IMR-90 (cell line): ENCODE measurements at regions not wholly inside any gene's neighbourhood (a gene's known extent, or its start where the extent isn't known, plus 50 kb on each side); places are given as distances from the start of the nearest gene placed in this dataset.

Source experiments
- ATAC-seq: fragments of 200-7000 bp; cut with Tn5 transposase; 2 replicates; pipeline ENCODE4 v1.9.1; 2020; ENCODE audit warnings: low read depth, mild to moderate bottlenecking, moderate library complexity
- BruUV-seq: library from RNA; stranded (reverse); fragments of 400-500 nt; replicated peaks from 2 replicates; lab custom pipeline; 2021; lab: Mats Ljungman, UMichigan
- CTCF ChIA-PET: fragments of 300-600 bp; formaldehyde crosslinking; extraction: SDS; loops from one replicate; lab custom pipeline; 2021; ENCODE audit warnings: antibody characterized with exemption; lab: Yijun Ruan, JAX
- POLR2A ChIA-PET: fragments of 300-600 bp; sonication (Branson Sonifier 250); formaldehyde crosslinking; loops from one replicate; lab custom pipeline; 2022; ENCODE audit warnings: antibody characterized with exemption; ENCODE audit not compliant: unreplicated experiment; lab: Charles Lee
- DNase-seq: peaks from one replicate; pipeline ENCODE4 v3.0.0; 2013
- H2AFZ ChIP-seq: replicated peaks from 2 replicates; pipeline ENCODE3; 2013; ENCODE audit warnings: low read length, mild to moderate bottlenecking; ENCODE audit not compliant: poor library complexity
- H2AK5ac ChIP-seq: 2 replicates; pipeline ENCODE4 v1.6.1; 2013; ENCODE audit warnings: low read depth, low read length, inconsistent platforms
- H2AK9ac ChIP-seq: replicated peaks from 2 replicates; pipeline ENCODE3; 2013; ENCODE audit warnings: mild to moderate bottlenecking, low read depth, low read length, moderate library complexity; ENCODE audit not compliant: poor library complexity
- H2BK120ac ChIP-seq: 2 replicates; pipeline ENCODE4 v1.6.1; 2013; ENCODE audit warnings: low read depth, low read length, inconsistent platforms
- H2BK15ac ChIP-seq: 3 replicates; pipeline ENCODE4 v1.6.1; 2013; ENCODE audit warnings: low read depth, low read length, inconsistent platforms
- H2BK20ac ChIP-seq: 2 replicates; pipeline ENCODE4 v1.6.1; 2013; ENCODE audit warnings: low read depth, mild to moderate bottlenecking, inconsistent platforms, low read length, moderate library complexity
- H2BK5ac ChIP-seq: 2 replicates; pipeline ENCODE4 v1.6.1; 2013; ENCODE audit warnings: mild to moderate bottlenecking, low read depth, low read length, inconsistent platforms; ENCODE audit not compliant: poor library complexity, severe bottlenecking
- H3K14ac ChIP-seq: replicated peaks from 2 replicates; pipeline ENCODE4 v1.6.1; 2013; ENCODE audit warnings: low read depth, low read length, inconsistent platforms
- H3K18ac ChIP-seq: 2 replicates; pipeline ENCODE4 v1.6.1; 2013; ENCODE audit warnings: low read depth, low read length, control low read depth
- H3K23ac ChIP-seq: 2 replicates; pipeline ENCODE4 v1.6.1; 2013; ENCODE audit warnings: low read depth, low read length, inconsistent platforms
- H3K27ac ChIP-seq: 2 replicates; pipeline ENCODE4 v1.5.1; 2013; ENCODE audit warnings: mild to moderate bottlenecking, control low read depth, low read length; ENCODE audit not compliant: insufficient read depth
- H3K27me3 ChIP-seq: 2 replicates; pipeline ENCODE4 v1.6.1; 2013; ENCODE audit warnings: low read length; ENCODE audit not compliant: control insufficient read depth, insufficient read depth
- H3K36me3 ChIP-seq: 2 replicates; pipeline ENCODE4 v1.6.1; 2013; ENCODE audit warnings: low read length, mixed read lengths; ENCODE audit not compliant: control insufficient read depth, insufficient read depth
- H3K4ac ChIP-seq: 2 replicates; pipeline ENCODE4 v1.6.1; 2013; ENCODE audit warnings: low read depth, low read length, inconsistent platforms
- H3K4me1 ChIP-seq: 2 replicates; pipeline ENCODE4 v1.6.1; 2013; ENCODE audit warnings: low read length, mixed read lengths; ENCODE audit not compliant: control insufficient read depth, insufficient read depth
- H3K4me2 ChIP-seq: 2 replicates; pipeline ENCODE4 v1.6.1; 2013; ENCODE audit warnings: low read depth, mild to moderate bottlenecking, control low read depth, low read length, moderate library complexity
- H3K4me3 ChIP-seq: 2 replicates; pipeline ENCODE4 v1.5.1; 2013; ENCODE audit warnings: low read depth, mild to moderate bottlenecking, control low read depth, low read length, moderate library complexity; ENCODE audit not compliant: insufficient read depth
- H3K56ac ChIP-seq: 2 replicates; pipeline ENCODE4 v1.6.1; 2013; ENCODE audit warnings: low read length, inconsistent platforms; ENCODE audit not compliant: insufficient read depth; ENCODE audit errors: extremely low read depth
- H3K79me1 ChIP-seq, 2 experiments: 2 replicates each; pipeline ENCODE4 v1.6.1; 2013; ENCODE audit warnings: low read length in 2 of 2, inconsistent platforms in 1 of 2, low read depth in 1 of 2
- H3K9ac ChIP-seq: 2 replicates; pipeline ENCODE4 v1.6.1; 2013; ENCODE audit warnings: low read depth, low read length, control low read depth
- H3K9me1 ChIP-seq: 2 replicates; pipeline ENCODE4 v1.6.1; 2013; ENCODE audit warnings: low read length, inconsistent platforms; ENCODE audit not compliant: insufficient read depth
- H3K9me3 ChIP-seq: 2 replicates; pipeline ENCODE4 v1.6.1; 2013; ENCODE audit warnings: low read length; ENCODE audit not compliant: control insufficient read depth, insufficient read depth
- H4K20me1 ChIP-seq: 2 replicates; pipeline ENCODE4 v1.6.1; 2013; ENCODE audit warnings: low read length, inconsistent platforms; ENCODE audit not compliant: insufficient read depth
- H4K5ac ChIP-seq: 2 replicates; pipeline ENCODE4 v1.6.1; 2013; ENCODE audit warnings: mild to moderate bottlenecking, low read depth, low read length, control low read depth
- H4K8ac ChIP-seq, 2 experiments: 2 replicates each; pipeline ENCODE4 v1.6.1; 2013; ENCODE audit warnings: low read depth in 2 of 2, low read length in 2 of 2, control low read depth in 1 of 2, inconsistent platforms in 1 of 2
- H4K91ac ChIP-seq: 2 replicates; pipeline ENCODE4 v1.6.1; 2013; ENCODE audit warnings: low read depth, low read length, inconsistent platforms; ENCODE audit not compliant: insufficient read depth
- BHLHE40 ChIP-seq: fragments of 150-350 bp; IDR thresholded peaks from 2 replicates; pipeline ENCODE4 v1.6.1; 2016; ENCODE audit warnings: mild to moderate bottlenecking, low read depth, low read length
- CEBPB ChIP-seq: IDR thresholded peaks from 2 replicates; pipeline ENCODE4 v1.6.1; 2012; ENCODE audit warnings: low read depth, low read length, improper control_type of control experiment
- CHD1 ChIP-seq: IDR thresholded peaks from 2 replicates; pipeline ENCODE4 v1.6.1; 2012; ENCODE audit warnings: low read depth, low read length, improper control_type of control experiment
- FOS ChIP-seq: fragments of 150-350 bp; IDR thresholded peaks from 2 replicates; pipeline ENCODE4 v1.6.1; 2016; ENCODE audit warnings: low read depth, low read length
- MAFK ChIP-seq: IDR thresholded peaks from 2 replicates; pipeline ENCODE4 v1.6.1; 2012; ENCODE audit warnings: low read depth, low read length, improper control_type of control experiment
- MAZ ChIP-seq: IDR thresholded peaks from 2 replicates; pipeline ENCODE4 v1.6.1; 2012; ENCODE audit warnings: low read depth, mild to moderate bottlenecking, low read length, improper control_type of control experiment, moderate library complexity, borderline replicate concordance
- MXI1 ChIP-seq: IDR thresholded peaks from 2 replicates; pipeline ENCODE4 v1.6.1; 2012; ENCODE audit warnings: low read depth, mild to moderate bottlenecking, low read length, moderate library complexity, borderline replicate concordance
- NFE2L2 ChIP-seq: fragments of 150-350 bp; IDR thresholded peaks from 2 replicates; pipeline ENCODE4 v1.6.1; 2016; ENCODE audit warnings: low read depth, mild to moderate bottlenecking, low read length
- POLR2A ChIP-seq: IDR thresholded peaks from 2 replicates; pipeline ENCODE4 v1.6.1; 2012; ENCODE audit warnings: mild to moderate bottlenecking, low read depth, low read length
- RAD21 ChIP-seq: IDR thresholded peaks from 2 replicates; pipeline ENCODE4 v1.6.1; 2012; ENCODE audit warnings: low read length, improper control_type of control experiment
- RCOR1 ChIP-seq: IDR thresholded peaks from 2 replicates; pipeline ENCODE4 v1.6.1; 2012; ENCODE audit warnings: mild to moderate bottlenecking, low read length, improper control_type of control experiment; ENCODE audit not compliant: insufficient replicate concordance
- RFX5 ChIP-seq: IDR thresholded peaks from 2 replicates; pipeline ENCODE4 v1.8.0; 2012; ENCODE audit warnings: low read depth, mild to moderate bottlenecking, low read length, moderate library complexity
- SMC3 ChIP-seq: fragments of 150-350 bp; IDR thresholded peaks from 2 replicates; pipeline ENCODE4 v1.6.1; 2016; ENCODE audit warnings: low read depth, mild to moderate bottlenecking, antibody characterized with exemption, low read length, moderate library complexity
- USF2 ChIP-seq: fragments of 150-350 bp; IDR thresholded peaks from 2 replicates; pipeline ENCODE4 v1.6.1; 2017; ENCODE audit warnings: mild to moderate bottlenecking, antibody characterized with exemption, low read length, low read depth
- WGBS, 2 experiments: methylation state at CpG; one replicate each; pipeline versions ENCODE4 v1.1.5 to v1.1.7; 2013; ENCODE audit warnings: missing lambda C conversion rate in 2 of 2; ENCODE audit not compliant: insufficient read length in 1 of 2; ENCODE audit errors: extremely low coverage in 2 of 2; 5-methylcytosine and 5-hydroxymethylcytosine counted together
- dilution Hi-C: fragments of 300-500 bp; cut with HindIII; formaldehyde crosslinking; loops from one replicate; pipeline ENCODE4 v1.14.3; 2018; ENCODE audit warnings: low sequenced_read_pairs; ENCODE audit not compliant: unreplicated experiment
- in situ Hi-C: fragments of 300-500 bp; cut with MboI; formaldehyde crosslinking; loops from 3 replicates; pipeline ENCODE4 v1.14.3; 2019; ENCODE audit warnings: low sequenced_read_pairs, inconsistent platforms, mixed read lengths
- intact Hi-C: fragments of 100-400 bp; cut with micrococcal nuclease; formaldehyde crosslinking; loops from 2 replicates; pipeline ENCODE4 v1.10.0; 2022
- TF ChIP-seq, protein P1 (sequence below): conservative IDR thresholded peaks from 2 replicates; pipeline ENCODE4 v1.5.1; 2012; ENCODE audit warnings: mild to moderate bottlenecking, low read depth, low read length, improper control_type of control experiment
- TF ChIP-seq, protein P2 (sequence below): fragments of 150-350 bp; IDR thresholded peaks from 2 replicates; pipeline ENCODE4 v1.6.1; 2016; ENCODE audit warnings: low read depth, mild to moderate bottlenecking, low read length, moderate library complexity, borderline replicate concordance

- in situ Hi-C loops (no loop called here), dilution Hi-C loops (no loop called here), intact Hi-C loops (no loop called here)
- Histone ChIP-seq H3K27me3 (no peaks in the 10 kb centered on the region), H2AK5ac (no peak overlapping the region), H3K4me2 (no peak overlapping the region), H3K36me3 (no peaks in the 10 kb centered on the region), H3K27ac (no peak overlapping the region), H4K91ac (no peak overlapping the region), H3K9ac (no peak overlapping the region), H2BK5ac (no peak overlapping the region), H3K56ac (no peak overlapping the region), H4K8ac (no peak overlapping the region), H2BK120ac (no peak overlapping the region), H3K4me1 (no peaks in the 10 kb centered on the region), H3K14ac (no peak overlapping the region), H2AK9ac (no peak overlapping the region), H3K4ac (no peak overlapping the region), H3K79me1 (no peaks in the 10 kb centered on the region), H3K23ac (no peak overlapping the region), H4K20me1 (no peaks in the 10 kb centered on the region), H3K9me3 (peaks cover 3% of the 10 kb centered on the region), H3K4me3 (no peak overlapping the region), H3K9me1 (no peaks in the 10 kb centered on the region), H2AFZ (no peak overlapping the region), H2BK20ac (no peak overlapping the region), H4K5ac (no peak overlapping the region), H3K18ac (no peak overlapping the region), H2BK15ac (no peak overlapping the region)
- no peak for DNase-seq
- TF ChIP-seq RAD21 (no peak), FOS (no peak), CEBPB (no peak), USF2 (no peak), MAZ (no peak), CHD1 (no peak), NFE2L2 (no peak), MAFK (no peak), SMC3 (no peak), RCOR1 (no peak), POLR2A (no peak), BHLHE40 (no peak), RFX5 (no peak), MXI1 (no peak)
- TF ChIP-seq, protein P1, sequence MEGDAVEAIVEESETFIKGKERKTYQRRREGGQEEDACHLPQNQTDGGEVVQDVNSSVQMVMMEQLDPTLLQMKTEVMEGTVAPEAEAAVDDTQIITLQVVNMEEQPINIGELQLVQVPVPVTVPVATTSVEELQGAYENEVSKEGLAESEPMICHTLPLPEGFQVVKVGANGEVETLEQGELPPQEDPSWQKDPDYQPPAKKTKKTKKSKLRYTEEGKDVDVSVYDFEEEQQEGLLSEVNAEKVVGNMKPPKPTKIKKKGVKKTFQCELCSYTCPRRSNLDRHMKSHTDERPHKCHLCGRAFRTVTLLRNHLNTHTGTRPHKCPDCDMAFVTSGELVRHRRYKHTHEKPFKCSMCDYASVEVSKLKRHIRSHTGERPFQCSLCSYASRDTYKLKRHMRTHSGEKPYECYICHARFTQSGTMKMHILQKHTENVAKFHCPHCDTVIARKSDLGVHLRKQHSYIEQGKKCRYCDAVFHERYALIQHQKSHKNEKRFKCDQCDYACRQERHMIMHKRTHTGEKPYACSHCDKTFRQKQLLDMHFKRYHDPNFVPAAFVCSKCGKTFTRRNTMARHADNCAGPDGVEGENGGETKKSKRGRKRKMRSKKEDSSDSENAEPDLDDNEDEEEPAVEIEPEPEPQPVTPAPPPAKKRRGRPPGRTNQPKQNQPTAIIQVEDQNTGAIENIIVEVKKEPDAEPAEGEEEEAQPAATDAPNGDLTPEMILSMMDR, result no peak
- TF ChIP-seq, protein P2, sequence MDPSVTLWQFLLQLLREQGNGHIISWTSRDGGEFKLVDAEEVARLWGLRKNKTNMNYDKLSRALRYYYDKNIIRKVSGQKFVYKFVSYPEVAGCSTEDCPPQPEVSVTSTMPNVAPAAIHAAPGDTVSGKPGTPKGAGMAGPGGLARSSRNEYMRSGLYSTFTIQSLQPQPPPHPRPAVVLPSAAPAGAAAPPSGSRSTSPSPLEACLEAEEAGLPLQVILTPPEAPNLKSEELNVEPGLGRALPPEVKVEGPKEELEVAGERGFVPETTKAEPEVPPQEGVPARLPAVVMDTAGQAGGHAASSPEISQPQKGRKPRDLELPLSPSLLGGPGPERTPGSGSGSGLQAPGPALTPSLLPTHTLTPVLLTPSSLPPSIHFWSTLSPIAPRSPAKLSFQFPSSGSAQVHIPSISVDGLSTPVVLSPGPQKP, result no peak
- ChIA-PET POLR2A (no interaction called here), CTCF (no interaction called here)
- BruUV-seq, result no TSS peak
- no peak for ATAC-seq
- no CpG with 5 or more reads among the region's 4 CpGs for WGBS, 2 experiments
These were observed 1191.0 kb upstream of the TMEM132C start for GRCh38 chr12:127075981-127076380.
